ENCODE measurements at regions not wholly inside any gene's neighbourhood (a gene's known extent, or its start where the extent isn't known, plus 50 kb on each side); places are given as distances from the start of the nearest gene placed in this dataset.
A peak's percentile ranks its signal among the peaks of the same experiment; 100 is the strongest.

GRCh38 chr12:124504273-124505000, 63.0 kb downstream of the NCOR2 start:
- DNase-seq (ENCODE audit: low read depth in 2 of 2) = no peak

- no peak for DNase-seq (ENCODE audit: low read depth in 2 of 2)
These were observed 64.1 kb downstream of the NCOR2 start for GRCh38 chr12:124503305-124503704.

GRCh38 chr12:124502379-124502778, 65.0 kb downstream of the NCOR2 start:
- no peak for DNase-seq (ENCODE audit: low read depth in 2 of 2)

GRCh38 chr12:124501827-124502226, 65.6 kb downstream of the NCOR2 start:
- no peak for DNase-seq (ENCODE audit: low read depth in 2 of 2)

GRCh38 chr12:124501112-124501561, 66.3 kb downstream of the NCOR2 start:
- DNase-seq (ENCODE audit: low read depth in 2 of 2) = no peak

GRCh38 chr12:124499898-124500244, 67.5 kb downstream of the NCOR2 start:
- no peak for DNase-seq (ENCODE audit: low read depth in 2 of 2)

- no peak for DNase-seq (ENCODE audit: low read depth in 2 of 2)
These were observed 68.1 kb downstream of the NCOR2 start for GRCh38 chr12:124499190-124499753.

GRCh38 chr12:124498275-124499189, 68.9 kb downstream of the NCOR2 start:
- DNase-seq (ENCODE audit: low read depth in 2 of 2) = no peak

GRCh38 chr12:124497658-124498057, 69.8 kb downstream of the NCOR2 start:
- DNase-seq (ENCODE audit: low read depth in 2 of 2) = no peak

- DNase-seq (ENCODE audit: low read depth in 2 of 2) = no peak
These were observed 70.4 kb downstream of the NCOR2 start for GRCh38 chr12:124497039-124497438.

- no peak for DNase-seq (ENCODE audit: low read depth in 2 of 2)
These were observed 70.8 kb downstream of the NCOR2 start for GRCh38 chr12:124496584-124496983.

- no peak for DNase-seq (ENCODE audit: low read depth in 2 of 2)
These were observed 72.0 kb downstream of the NCOR2 start for GRCh38 chr12:124495194-124495983.

- no peak for DNase-seq (ENCODE audit: low read depth in 2 of 2)
These were observed 72.7 kb downstream of the NCOR2 start for GRCh38 chr12:124494751-124495129.

- DNase-seq (ENCODE audit: low read depth in 2 of 2) = peak; percentile 16 to 18
These were observed 73.3 kb downstream of the NCOR2 start for GRCh38 chr12:124493809-124494750.

- no peak for DNase-seq (ENCODE audit: low read depth in 2 of 2)
These were observed 74.3 kb downstream of the NCOR2 start for GRCh38 chr12:124492879-124493808.

- DNase-seq (ENCODE audit: low read depth in 2 of 2) = no peak
These were observed 75.5 kb downstream of the NCOR2 start for GRCh38 chr12:124491856-124492420.

- DNase-seq (ENCODE audit: low read depth in 2 of 2) = no peak
These were observed 76.1 kb downstream of the NCOR2 start for GRCh38 chr12:124491310-124491709.

- DNase-seq (ENCODE audit: low read depth in 2 of 2) = no peak
These were observed 76.7 kb downstream of the NCOR2 start for GRCh38 chr12:124490584-124491305.
